GM11168 (cell line): ENCODE measurements at regions not wholly inside any gene's neighbourhood (a gene's known extent, or its start where the extent isn't known, plus 50 kb on each side); places are given as distances from the start of the nearest gene placed in this dataset.
"Not testable (repeated sequence)": the region's sequence is repeated elsewhere in the genome, so short reads cannot be mapped to it uniquely, and the experiment has no call there.

Experiments
- in situ Hi-C: fragments of 300-500 bp; cut with MboI; formaldehyde crosslinking; loops from one replicate; pipeline ENCODE4 v1.12.0; 2022; ENCODE audit warnings: low sequenced_read_pairs; ENCODE audit not compliant: unreplicated experiment

DNA sequence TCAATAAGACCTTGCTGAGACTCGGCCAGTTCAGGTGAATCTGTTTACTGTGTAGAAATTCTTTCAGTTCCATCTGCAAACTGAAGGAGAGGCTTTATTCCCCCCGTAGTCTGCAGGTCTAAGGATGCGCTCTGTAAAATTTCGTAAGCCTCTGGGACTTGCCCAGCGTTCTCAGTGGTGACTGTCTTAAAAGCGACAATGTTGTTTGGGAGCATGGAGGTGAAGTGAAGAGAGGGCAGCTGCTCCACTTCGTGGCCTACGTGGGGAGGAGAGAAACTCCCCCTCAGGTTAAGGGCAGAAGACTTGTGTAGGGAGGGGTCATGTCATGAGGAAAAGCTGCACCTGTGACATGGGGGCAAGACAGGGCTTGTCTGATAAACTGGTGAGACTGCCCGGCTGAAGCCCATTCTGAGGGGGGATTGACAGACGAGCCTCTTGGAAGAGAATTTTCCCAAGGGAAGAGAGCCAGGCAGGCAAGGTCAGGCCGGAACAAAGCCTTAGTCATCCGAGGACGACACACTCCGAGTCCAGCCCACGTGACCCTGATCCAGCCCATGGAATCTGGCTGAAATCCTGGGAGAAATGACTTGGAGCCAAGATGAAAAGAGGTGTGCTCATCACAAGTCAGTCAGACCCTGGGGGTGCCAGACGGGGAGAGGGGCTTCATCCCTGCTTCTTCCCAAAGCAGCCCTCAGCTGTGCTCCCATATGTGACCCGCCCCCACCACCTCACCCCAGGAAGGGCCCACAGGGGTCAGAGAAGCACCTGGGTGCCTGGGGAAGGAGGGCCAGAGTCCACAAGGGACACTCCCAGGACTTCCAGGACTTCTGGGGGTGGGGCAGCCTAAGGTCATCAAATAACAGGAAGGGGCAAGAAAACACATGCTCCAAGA lies 88.5 kb upstream of the SH3BP4 start:
- in situ Hi-C loops: no loop called here

DNA sequence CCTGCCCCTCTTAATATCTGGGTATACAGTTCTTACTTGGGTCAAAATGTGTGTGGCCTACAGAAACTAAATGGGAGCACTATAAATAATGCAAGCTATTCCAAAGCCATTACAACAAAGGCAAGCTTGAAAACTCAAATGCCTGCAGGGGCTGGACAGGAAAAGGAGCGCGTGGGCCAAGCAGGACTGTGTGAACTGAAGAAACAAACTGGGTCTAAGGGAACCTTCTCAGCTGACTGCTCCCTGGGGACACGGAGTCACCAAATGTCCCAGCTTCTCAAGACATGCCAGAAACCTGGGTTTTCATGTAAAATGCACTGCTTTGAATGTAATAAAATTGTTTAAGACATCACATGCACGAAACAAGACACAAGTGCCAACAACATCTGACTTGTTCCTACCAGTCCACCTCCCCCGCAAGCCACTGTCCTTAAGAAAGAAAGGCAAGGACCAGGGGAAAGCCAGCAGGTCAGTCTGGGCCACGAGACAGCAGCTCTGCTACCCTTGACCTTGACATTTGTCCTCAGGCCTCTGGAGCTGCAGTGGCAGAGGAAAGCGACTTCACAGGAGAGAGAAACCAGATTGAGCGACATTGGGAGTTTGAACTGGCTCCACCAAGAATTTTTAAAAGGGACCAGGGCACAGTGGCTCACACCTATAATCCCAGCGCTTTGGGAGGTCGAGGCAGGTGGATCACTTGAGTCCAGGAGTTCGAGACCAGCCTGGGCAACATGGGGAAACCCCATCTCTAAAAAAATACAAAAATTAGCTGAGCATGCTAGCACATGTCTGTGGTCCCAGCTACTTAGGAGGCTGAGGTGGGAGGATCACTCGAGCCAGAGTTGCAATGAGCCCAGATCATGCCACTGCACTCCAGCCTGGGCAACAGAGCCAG lies 89.7 kb upstream of the SH3BP4 start:
- in situ Hi-C loops: no loop called here

DNA sequence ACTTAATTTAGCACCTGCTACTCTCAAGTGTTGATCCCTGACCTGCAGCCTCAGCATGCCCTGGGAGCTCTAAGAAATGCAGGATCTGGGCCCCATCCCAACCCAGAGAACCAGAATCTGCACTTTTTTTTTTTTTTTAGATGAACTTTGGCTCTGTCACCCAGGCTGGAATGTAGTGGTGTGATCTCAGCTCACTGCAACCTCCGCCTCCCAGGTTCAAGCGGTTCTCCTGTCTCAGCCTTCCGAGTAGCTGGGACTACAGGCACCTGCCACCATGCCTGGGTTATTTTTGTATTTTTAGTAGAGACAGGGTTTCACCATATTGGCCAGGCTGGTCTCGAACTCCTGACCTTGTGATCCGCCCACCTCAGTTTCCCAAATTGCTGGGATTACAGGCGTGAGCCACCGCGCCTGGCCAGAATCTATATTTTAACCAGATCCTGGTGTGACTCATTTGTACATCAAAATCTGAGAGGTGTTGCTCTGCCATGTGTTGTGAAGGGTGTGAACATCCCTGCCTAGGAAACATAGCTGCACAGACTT lies 92.4 kb upstream of the SH3BP4 start:
- in situ Hi-C loops: not testable (repeated sequence)

DNA sequence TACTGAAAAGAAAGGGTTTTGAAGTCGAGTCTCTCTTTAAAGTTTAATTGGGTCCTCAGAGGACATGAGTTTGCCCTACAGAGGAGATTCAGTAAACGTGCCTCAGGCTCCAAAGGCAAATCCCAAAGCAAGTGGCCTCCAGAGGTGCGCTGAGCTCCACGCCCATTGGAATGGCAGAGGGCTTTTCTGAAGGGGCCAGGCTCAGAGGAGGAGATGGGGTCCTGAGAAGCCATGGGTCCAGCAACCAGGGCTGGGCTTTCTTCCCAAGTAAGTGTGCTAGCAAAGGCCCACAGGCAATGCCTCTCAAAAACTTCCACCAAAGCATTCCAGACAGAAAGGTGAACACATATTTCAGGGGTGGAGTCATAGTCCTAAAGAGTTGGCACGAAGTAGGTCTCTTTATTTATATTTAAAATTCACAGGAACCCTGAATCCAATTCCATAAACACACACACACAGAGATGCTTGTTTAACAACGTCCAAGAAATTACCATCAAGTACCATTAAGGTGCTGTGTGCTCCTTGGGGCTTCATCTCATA lies 93.0 kb upstream of the SH3BP4 start:
- in situ Hi-C loops: no loop called here

DNA sequence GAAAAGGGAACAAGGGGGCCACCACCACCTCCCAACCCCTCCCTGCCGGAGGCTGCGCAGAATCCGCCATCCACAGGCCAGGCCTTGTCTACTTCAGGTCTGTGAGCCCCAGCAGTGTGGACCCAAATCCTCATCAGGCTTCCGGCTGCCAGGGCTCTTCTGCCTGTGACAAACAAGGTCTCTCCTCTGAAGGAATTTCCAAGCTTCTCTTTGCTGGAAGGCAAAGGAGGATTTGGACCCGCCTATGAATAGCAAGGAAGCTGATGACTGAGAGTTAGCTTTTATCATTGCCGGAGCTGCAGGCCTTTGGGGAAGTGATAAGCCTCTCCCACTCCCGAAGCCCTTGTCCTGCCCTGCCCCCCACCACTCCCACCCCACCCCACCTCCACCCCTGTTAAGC lies 93.7 kb upstream of the SH3BP4 start:
- in situ Hi-C loops: no loop called here

DNA sequence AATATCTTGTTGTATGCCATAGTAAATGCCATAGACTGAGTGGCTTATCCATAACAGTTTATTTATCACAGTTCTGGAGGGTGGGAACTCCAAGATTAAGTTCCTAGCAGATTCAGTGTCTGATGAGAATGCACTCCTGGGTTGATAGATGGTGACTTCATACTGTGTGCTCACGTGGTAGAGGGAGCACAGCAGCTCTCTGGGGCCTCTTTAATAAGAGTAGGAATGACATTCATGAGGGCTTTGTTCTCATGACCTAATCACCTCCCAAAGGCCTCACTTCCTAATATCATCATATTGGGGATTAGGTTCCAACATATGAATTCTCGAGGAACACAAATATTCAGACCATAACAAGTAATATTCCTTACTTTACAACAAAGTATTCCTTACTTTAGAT lies 98.1 kb upstream of the SH3BP4 start:
- in situ Hi-C loops: no loop called here

DNA sequence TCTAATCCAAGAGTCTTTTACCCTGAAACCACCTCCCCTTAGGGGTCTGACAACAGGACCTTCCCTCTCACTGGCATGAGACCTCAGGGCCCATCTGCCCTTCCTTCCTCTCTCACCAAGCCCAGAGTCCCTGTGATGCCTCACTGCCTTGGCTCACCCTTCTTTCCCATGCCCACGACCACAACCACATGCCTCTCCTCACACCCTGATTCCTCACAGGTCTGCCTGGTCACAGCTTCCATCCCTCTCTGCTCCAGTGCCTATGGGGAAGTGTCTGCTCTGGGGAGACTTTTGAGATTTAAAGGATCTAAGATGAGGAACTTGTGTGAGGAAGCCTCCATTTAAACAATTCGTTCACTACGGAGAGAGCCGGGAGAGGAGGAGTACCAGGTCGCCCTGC lies 98.9 kb upstream of the SH3BP4 start:
- in situ Hi-C loops: no loop called here

DNA sequence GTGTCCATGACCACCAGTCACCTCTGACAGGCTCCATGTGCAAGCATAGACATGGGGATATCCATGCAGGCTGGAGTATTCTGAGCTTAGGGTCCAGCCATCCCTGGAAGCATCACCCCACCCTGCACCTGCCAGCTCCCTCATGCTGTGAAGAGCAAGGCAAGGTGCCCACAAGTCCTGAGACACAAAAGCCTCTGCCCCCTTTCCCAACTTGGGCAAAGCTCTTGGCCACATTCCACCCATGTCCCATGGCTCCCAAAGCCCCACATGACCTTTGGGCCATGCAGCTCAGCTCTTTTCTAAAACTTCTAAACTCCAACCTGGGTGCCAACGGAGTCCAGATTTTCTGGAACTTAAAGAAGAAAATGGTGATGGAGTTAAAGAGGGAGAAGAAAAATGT lies 99.8 kb upstream of the SH3BP4 start:
- in situ Hi-C loops: no loop called here

DNA sequence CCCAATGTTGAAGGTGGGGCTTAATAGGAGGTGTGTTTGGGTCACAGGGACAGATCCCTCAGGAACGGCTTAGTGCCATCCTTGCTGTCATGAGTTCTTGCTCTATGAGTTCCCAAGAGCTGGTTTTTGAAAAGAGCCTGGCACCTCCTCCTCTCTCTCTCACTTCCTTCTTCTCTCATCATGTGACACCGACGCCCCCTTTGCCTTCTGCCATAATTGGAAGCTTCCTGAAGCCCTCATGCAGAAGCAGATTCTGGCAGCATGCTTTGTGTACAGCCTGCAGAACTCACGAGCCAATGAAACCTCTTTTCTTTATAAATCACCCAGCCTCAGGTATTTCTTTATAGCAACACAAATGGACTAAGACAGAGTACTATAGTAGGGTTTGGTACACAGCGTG lies 100.4 kb upstream of the SH3BP4 start:
- in situ Hi-C loops: no loop called here

DNA sequence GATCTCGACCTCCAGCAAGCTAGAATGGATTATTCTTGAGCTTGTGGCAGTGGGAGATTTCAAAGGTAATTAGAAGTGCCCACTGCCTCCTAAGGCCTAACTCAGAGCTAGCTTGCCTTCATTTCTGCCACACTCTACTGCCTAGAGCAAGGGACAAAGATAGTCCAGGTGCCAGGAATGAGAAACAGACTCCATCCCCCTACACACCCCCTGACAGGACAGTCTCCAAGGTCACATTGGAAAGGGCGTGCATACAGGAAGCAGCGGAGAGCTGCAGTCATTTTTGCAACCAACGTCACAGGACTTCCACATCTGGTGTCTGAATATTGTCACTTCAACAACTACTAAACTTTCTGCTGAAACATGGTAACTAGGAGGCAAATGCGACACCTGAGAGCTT lies 101.0 kb upstream of the SH3BP4 start:
- in situ Hi-C loops: no loop called here

DNA sequence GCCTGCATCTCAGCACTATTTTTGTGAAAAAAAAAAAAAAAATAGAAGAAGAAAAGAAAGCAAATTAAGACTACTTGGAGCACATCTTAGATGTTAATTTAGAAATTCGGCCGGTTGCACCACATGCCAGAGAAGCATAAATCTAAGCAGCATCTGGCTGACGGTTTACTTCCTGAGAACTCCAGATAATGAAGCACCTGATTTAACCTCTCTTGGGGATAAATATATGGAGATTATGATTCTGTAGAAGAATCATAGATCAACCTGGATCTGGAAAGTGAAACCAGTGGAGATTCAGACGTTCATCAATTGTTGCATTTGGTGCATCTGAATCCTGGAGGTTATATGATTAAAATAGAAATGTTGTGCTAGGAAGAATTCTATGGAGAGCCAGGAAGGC lies 102.1 kb upstream of the SH3BP4 start:
- in situ Hi-C loops: no loop called here

DNA sequence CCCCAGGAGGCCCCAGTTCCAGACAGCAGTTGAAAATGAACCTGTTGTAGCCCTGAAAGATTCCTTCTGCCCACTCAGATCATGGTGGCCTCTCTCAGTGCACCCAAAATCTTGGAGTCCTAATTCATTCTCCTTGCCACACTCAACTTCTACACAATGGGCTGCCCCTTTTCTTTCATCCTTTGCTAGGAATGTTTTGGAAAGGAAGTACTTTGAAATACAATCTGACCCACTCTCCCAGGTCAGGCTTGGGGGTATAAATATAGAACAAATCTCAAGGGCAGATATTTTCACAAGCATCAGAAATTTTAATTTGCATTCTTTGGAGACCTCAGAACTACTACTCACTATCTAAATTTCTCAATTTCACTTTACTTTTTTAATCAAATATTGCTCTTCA lies 103.2 kb upstream of the SH3BP4 start:
- in situ Hi-C loops: no loop called here

DNA sequence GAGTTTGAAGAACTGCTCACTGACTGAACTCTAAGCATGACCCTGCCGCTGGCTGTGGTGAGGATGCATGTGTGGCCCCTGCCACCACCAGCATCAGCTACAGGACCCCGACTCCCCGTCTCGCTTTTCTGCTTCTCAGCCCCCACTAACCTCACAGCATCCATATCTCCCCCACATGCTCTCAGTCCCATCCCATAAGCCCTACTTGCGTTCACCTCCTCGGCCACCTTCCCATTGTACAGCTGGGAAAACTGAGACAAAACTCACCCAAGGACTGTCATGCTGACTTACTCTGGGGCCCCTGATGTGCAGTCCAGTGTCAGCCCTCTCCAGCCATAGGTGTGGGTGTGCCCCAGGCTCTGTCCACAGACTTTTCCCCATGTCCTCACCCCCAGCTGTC lies 104.2 kb upstream of the SH3BP4 start:
- in situ Hi-C loops: no loop called here

DNA sequence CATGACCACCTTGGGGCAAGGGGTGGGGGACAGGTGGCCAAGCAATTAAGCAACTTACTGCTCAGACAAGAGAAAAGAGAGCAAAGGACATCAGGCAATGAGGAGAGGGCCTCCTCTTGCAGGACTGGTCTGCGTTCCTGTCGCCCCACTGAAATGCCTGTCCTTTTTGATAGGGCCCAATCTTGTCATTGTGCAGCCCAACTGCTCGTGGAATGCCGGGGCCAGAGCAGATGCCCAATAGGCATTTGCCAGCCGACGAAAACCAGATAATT lies 104.5 kb upstream of the SH3BP4 start:
- in situ Hi-C loops: no loop called here

DNA sequence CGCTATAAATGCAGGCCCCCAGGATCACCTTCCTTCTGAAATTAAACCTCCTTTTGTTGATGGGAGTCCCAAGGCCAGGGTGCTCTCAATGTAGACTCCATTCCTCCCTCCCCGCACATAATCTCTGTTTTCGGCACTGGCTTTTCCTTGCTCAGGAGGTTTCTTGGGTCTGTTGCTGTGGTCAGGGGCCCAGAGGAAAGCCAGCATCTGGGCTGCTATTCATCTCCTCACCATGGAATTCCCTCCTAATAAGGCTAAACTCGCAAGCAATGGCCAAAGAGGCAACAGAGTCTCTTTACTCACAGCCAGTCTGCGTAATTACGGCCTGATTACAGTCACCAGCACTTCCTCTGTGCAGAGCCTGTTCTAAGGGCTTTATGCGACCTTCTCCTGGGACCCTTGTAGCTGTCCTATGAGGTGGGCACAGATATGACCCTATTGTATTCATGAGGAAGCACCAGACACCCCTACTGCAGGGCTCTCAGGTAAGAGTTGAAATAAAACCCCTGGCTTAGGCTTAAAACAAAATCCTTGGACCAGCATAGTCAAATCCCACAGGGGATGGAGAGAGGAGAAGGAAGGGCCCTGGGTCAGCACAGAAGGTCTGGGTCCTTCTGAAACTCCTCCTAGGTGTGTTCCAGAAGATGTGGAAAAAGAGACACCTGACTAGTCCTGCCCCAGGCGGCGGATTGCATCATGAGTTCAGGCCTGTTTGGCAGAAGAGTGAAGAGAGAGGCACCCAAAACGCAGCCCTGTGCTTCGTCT lies 105.0 kb upstream of the SH3BP4 start:
- in situ Hi-C loops: no loop called here

DNA sequence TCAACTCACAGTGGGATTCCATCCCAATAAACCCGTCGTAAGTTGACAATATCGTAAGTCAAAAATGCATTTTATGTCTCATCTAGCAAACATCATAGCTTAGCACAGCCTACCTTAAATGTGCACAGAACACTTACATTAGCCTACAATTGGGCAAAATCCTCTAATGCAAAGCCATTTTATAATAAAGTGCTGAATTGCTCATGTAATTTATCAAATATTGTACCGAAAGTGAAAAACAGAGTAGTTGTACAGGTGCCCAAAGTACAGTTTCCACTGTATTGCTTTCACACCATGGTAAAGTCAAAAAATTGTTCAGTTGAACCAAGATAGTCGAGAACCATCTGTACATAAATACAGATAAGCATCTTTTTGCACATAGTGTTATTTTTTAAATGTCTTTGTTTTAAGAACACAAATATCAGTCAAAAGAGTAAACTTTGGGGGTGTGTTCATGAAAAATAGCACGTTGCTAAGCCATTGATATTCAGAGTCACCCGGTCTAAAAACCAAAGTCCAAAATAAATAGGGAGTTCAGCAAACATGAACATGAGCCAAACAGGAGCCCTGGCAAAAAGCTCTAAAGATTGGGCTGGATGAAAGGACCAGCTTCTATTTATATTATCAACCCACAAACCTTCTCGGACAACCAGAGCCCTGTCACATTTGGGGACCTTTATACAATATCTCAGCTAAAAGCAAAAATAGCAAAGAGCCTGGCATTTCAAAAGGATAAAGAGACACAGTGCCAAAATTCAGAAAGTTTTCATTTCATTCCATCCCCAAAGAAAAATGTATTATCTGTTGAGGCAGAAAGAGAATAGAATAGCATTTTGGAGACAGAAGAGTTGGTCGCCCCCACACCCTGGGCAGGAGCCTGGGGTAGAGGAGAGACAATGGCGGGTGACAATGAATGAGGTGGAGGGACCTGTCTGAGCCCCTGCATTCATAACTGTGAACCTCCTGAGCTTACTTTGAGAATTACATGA lies 105.9 kb upstream of the SH3BP4 start:
- in situ Hi-C loops: no loop called here

DNA sequence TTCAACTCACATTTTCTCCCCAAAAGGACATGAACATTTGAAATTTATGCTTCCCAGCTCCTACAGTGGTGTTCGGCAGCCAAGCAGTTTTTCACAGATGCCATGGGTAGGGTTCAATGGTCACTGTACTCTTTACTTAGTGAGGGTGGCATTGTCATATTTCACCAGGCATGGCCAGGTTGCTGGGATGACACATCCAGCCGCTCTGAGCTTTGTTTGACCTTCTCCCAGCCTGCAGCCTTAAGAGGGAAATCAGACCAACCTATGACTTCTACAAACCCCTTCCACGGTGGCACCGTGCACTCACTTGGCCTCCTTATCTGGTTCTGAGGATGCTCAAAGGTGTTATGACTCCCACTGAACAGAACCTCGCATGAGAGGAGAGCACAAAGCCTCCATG lies 108.4 kb upstream of the SH3BP4 start:
- in situ Hi-C loops: no loop called here

DNA sequence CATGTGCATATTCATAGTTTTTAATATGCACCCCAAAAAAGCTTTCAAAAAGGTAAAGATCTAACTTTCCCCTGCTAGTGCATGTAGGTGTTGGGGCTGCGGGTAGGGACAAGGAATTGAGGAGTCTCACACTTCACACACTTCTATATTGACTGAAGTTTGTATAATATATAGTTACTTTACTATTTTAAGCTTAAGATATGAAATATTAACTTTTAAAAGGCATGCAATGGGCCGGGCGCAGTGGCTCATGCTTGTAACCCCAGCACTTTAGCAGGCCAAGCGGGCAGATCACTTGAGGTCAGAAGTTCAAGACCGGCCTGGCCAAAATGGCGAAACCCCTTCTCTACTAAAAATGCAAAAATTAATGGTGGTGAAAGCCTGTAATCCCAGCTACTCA lies 109.1 kb upstream of the SH3BP4 start:
- in situ Hi-C loops: no loop called here

DNA sequence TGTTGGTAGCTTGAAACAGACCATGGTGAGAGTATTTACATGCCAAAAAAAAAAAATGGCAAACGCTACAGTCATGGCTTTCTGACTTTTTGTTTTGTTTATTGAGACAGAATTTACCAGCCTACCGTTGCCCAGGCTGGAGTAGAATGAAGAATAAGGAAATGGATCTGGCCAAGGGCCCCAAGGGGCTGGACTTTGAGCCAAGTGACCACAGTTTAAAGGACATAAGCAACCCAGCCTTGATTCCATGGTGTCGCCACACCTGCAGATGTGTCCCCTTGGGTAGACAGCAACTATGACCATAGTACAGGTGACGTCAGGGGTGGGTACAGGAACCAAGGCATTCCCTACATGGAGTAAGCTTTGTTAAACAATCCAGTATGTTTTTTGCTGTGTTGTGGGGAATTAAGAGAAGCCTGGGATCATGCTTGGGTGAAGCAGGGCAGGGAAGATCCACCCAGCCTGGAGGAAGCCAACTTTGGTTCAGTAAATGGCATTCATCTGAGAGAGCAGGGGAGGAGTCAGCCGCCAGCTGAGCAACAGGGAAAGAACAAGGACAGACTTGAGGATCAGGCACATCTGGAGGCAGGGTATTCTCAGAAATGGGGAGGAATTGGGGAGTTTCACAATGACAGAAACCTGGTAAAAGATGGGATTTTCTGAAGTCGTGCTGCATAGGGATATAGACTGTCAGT lies 110.3 kb upstream of the SH3BP4 start:
- in situ Hi-C loops: no loop called here
